GM12891 (cell line): ENCODE measurements at regions not wholly inside any gene's neighbourhood (a gene's known extent, or its start where the extent isn't known, plus 50 kb on each side); places are given as distances from the start of the nearest gene placed in this dataset.

Source experiments
- POLR2A ChIP-seq: IDR thresholded peaks from 2 replicates; pipeline ENCODE4 v1.6.1; 2011; ENCODE audit warnings: low read depth, low read length, control low read depth
- POLR2AphosphoS5 ChIP-seq: IDR thresholded peaks from 2 replicates; pipeline ENCODE4 v1.6.1; 2011; ENCODE audit warnings: low read depth, low read length, control low read depth
- TAF1 ChIP-seq: IDR thresholded peaks from 2 replicates; pipeline ENCODE4 v1.6.1; 2011; ENCODE audit warnings: low read depth, low read length, control low read depth

DNA sequence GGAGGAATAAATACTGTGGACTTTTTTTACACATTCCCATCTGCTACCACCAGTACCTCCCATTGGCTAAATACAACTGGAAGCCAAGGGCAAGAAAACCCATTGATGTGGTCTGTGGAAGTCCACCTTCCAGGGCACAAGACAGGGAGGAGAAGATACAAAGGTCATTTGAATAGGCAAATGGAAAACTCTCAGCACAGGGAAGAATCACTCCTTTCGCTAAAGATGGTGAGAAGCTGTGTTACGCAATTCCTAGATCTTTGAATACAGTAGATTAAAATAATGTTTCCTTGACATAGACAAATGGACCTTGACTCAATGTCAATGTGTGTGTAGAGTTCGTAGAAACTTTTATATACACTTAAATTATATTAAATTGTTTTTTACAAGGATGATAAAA, 70.9 kb upstream of the ERBB4 start:
- TF ChIP-seq TAF1 (no peak), POLR2AphosphoS5 (no peak), POLR2A (no peak)
